ENCODE measurements at regions not wholly inside any gene's neighbourhood (a gene's known extent, or its start where the extent isn't known, plus 50 kb on each side); places are given as distances from the start of the nearest gene placed in this dataset.
"Not testable (repeated sequence)": the region's sequence is repeated elsewhere in the genome, so short reads cannot be mapped to it uniquely, and the experiment has no call there.

GRCh38 chr5:57429513-57430120, 53.0 kb downstream of the ACTBL2 start:
- no peak for DNase-seq

GRCh38 chr5:57429021-57429420, 53.6 kb downstream of the ACTBL2 start:
- DNase-seq: not testable (repeated sequence)

GRCh38 chr5:57422993-57423392, 59.6 kb downstream of the ACTBL2 start:
- DNase-seq: no peak

- DNase-seq: no peak
These were observed 60.3 kb downstream of the ACTBL2 start for GRCh38 chr5:57422341-57422740.

- DNase-seq: no peak
These were observed 61.8 kb downstream of the ACTBL2 start for GRCh38 chr5:57420801-57421200.

GRCh38 chr5:57417971-57418370, 64.6 kb downstream of the ACTBL2 start:
- no peak for DNase-seq

GRCh38 chr5:57417320-57417719, 65.3 kb downstream of the ACTBL2 start:
- DNase-seq: no peak

- no peak for DNase-seq
These were observed 66.2 kb downstream of the ACTBL2 start for GRCh38 chr5:57416278-57416994.

- DNase-seq: no peak
These were observed 67.8 kb downstream of the ACTBL2 start for GRCh38 chr5:57414857-57415256.

GRCh38 chr5:57414191-57414590, 68.4 kb downstream of the ACTBL2 start:
- DNase-seq: no peak

- DNase-seq: no peak
These were observed 69.5 kb downstream of the ACTBL2 start for GRCh38 chr5:57413145-57413544.

- DNase-seq: no peak
These were observed 69.9 kb downstream of the ACTBL2 start for GRCh38 chr5:57412680-57413079.

GRCh38 chr5:57411982-57412381, 70.6 kb downstream of the ACTBL2 start:
- no peak for DNase-seq

GRCh38 chr5:57410374-57411320, 72.0 kb downstream of the ACTBL2 start:
- no peak for DNase-seq

GRCh38 chr5:57408714-57409113, 73.9 kb downstream of the ACTBL2 start:
- no peak for DNase-seq

GRCh38 chr5:57408285-57408684, 74.3 kb downstream of the ACTBL2 start:
- DNase-seq: no peak

- no peak for DNase-seq
These were observed 75.2 kb downstream of the ACTBL2 start for GRCh38 chr5:57407391-57407790.

GRCh38 chr5:57406641-57407040, 76.0 kb downstream of the ACTBL2 start:
- no peak for DNase-seq

GRCh38 chr5:57405984-57406383, 76.6 kb downstream of the ACTBL2 start:
- DNase-seq: no peak

GRCh38 chr5:57402761-57403160, 79.8 kb downstream of the ACTBL2 start:
- DNase-seq: no peak

GRCh38 chr5:57402348-57402747, 80.3 kb downstream of the ACTBL2 start:
- DNase-seq: no peak

- no peak for DNase-seq
These were observed 84.1 kb downstream of the ACTBL2 start for GRCh38 chr5:57398413-57399093.

GRCh38 chr5:57396701-57397100, 85.9 kb downstream of the ACTBL2 start:
- DNase-seq: no peak

Data from activated CD4-positive, alpha-beta T cell treated with anti-CD3 and anti-CD28 coated beads for 4 hours (primary cell).